GM19397 (cell line): ENCODE measurements at regions not wholly inside any gene's neighbourhood (a gene's known extent, or its start where the extent isn't known, plus 50 kb on each side); places are given as distances from the start of the nearest gene placed in this dataset.

Experiments
- ATAC-seq: cut with Tn5 transposase; IDR thresholded peaks from one replicate; pipeline ENCODE4 v1.9.1; 2021; ENCODE audit warnings: mild to moderate bottlenecking, moderate library complexity; ENCODE audit not compliant: unreplicated experiment

DNA sequence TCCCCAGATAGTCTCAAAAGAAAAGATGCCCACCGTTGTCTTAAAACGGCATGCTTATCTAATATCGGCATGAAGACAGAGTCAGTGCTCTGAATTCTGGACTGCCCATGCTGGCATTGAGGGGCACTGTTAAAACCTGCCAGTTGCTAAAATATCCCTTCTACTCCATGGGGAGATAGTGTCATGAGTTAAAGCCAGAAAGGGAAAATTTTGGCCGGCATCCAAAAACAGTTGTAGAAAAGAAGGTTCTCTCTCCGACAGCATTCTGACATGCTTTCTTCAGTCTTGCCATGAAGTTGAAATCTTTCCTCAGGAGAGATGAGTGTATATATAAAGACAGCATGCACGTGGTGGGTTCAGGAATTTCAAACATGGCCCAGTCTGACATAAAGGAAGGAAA, 401.3 kb upstream of the PIK3C3 start:
- no peak for ATAC-seq

DNA sequence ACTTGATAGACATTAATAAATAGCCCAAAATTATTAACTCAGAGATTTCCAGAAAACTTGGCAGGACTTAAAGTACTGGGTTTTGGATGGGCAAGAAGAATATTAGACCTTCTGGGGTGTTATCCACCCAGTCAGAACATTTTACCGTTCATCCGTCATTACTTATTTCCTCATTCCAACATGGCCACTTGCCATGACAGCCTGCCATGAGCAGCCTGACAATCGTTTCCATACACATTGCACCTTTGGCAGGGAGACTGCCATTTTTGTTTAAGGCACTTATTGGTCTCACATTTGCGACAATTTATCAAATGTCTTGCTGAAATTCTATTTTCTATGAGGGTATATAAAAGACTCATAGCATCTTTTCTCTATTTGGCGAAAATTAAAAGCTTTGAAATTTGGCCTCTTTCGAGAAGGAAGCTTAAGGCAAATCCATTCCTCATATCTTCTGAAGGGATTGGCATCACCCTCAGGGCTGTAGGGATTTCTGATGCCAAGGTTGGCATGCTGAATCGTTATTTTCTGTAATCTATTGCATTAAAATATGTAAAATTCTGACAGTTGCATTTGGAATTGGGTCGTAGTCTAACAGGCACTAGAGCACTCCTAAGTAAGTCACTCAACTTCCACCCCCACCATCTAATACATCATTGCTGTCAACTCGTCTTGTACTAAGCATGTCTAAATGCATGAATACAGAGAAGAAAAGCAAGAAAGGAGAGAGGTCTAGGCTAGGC, 406.3 kb upstream of the PIK3C3 start:
- ATAC-seq = no peak

DNA sequence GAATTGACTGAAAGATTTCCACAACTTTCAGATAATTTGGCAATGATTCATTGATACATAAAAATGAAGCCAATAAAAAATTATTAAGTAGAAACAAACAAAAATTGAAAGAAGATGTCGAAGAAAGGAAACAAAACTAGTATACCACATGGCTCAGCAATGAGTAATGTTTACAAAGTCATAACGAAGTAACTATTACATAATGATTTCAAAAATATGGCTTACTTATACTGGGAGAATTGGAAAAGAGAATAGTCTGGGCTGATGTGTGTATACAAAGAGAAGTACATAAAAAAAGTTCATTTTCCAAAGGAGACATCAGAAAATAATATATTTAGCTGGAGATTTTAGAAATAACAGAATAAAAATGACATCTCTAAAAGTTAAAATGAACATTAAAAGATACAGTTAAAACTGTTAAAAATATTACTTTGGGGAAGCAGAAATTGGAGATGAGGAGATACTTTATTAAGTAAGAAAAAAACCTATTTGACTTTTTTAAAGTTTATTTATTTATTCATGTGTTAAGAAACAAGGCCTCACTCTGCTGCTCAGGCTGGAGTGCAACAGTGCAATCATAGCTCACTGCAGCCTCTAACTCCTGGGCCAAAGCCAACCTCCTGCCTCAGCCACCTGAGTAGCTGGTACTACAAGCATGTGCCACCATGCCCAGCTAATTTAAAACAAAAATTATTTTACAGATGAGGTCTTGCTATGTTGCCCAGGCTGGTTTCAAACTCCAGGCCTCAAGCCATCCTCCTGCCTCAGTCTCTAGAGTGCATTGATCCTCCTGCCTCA, 409.7 kb upstream of the PIK3C3 start:
- ATAC-seq = no peak

DNA sequence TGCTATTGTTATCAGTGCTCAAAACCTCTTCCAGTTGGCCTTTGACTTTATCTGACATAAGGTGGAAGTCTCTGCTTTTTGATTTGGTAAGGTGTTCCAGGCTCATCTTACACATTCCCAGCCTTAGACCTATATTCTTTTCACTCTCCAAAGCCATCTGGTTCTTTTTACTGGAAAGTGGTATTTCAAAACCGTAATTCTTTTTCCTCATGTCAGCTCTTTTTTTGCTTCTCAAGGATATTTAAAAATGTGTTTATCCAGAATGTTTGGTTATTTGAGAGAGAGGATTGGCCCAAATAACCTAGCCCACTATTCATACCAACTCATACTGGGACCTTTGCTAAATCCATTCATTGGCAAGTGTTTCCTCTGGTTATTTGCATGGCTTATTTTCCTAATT, 411.2 kb upstream of the PIK3C3 start:
- ATAC-seq = no peak

GRCh38 chr18:41540237-41540871, 414.7 kb upstream of the PIK3C3 start:
- ATAC-seq = no peak

DNA sequence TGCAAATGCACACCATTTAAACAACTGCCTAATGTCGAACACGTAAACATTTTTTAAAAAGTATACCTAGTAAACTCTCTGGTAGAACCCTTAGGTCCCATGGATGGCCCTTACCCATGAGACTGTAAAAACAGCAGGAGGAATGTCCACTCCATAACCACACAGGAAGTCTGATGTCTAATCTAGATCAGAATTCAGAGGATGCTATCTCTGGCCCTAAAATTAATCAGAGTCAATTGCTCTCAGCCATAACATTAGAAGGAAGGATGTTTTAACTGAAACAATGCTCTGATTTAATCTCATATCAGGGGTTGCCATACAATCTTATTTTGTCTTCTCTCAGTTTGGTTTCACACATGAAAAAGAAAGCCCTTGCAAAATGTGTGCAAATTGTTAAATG, 416.3 kb upstream of the PIK3C3 start:
- no peak for ATAC-seq

- ATAC-seq = no peak
Measured at GRCh38 chr18:41537666-41538065, 417.4 kb upstream of the PIK3C3 start.

DNA sequence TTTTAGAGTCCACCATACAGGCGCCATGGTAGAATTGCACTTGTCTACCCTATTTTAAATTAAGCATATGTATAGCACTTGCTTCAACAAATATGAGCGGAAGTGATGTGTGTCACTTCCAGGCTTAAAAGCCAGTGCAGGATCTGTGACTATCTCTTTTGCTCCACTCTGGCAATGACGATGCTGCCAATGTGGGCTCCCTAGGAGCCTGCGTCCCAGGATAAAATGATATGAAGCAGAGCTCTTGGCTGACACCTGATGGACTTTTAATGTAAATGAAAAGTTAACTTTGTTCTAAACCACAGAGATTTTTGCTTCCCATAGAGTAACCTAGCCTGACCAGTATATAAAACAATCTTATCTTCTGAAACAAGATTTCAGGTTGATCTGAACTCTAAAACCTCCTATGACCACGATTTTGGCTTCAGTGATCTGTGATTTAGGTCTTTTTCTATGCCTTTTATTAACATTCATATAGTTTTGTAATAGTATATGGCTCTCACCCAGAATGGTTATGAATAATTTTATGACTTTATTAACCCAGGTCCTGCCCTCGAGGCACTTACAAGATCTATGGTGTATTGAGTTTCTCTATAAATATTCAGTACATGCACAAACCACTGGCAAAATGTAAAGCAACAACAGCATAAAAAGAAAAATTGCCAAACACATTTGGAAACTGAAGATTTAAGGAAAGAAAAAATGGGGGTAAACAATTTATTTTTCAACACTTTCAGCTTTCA, 422.5 kb upstream of the PIK3C3 start:
- ATAC-seq = no peak

GRCh38 chr18:41530970-41531369, 424.1 kb upstream of the PIK3C3 start:
- no peak for ATAC-seq

DNA sequence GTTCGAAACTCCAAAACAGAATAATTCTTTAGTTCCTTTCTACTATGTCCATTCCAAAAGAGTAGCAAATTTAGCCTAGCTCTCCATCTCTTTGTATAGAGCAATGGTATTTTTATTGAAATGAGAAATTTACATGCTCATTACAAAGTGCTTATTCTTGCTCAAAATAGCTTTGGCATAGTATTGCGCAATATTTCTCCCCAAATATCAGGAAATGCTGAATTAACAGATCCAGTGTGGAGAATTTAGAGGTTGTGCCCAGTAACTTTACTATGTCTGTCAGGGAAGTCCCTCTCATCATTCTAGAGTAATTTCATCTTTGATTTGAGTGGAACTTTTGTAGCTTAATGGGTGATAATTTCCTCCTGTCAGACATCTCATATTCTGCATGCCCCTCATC, 425.9 kb upstream of the PIK3C3 start:
- no peak for ATAC-seq

DNA sequence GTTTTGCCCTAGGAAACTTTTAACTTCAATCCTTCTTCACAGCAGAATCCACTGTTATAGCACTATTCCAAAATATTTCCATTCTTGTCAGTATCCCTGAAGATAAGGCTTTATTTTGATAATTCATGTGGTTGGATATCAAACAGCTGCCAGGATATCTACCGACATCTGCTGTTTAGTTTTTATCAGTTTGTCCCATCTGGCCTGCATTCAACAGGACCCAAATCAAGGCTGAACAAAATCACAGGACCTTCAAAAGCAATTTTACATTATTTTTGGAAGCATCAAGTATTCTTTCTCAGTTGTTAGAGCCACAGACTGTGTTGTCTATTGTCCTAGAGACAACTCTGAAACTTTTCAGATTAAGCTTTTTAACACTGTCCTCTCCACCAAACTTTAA, 429.0 kb upstream of the PIK3C3 start:
- no peak for ATAC-seq

- no peak for ATAC-seq
Measured at GRCh38 chr18:41524674-41525470, 430.2 kb upstream of the PIK3C3 start.

- ATAC-seq = no peak
Measured at GRCh38 chr18:41517142-41517541, 437.9 kb upstream of the PIK3C3 start.

DNA sequence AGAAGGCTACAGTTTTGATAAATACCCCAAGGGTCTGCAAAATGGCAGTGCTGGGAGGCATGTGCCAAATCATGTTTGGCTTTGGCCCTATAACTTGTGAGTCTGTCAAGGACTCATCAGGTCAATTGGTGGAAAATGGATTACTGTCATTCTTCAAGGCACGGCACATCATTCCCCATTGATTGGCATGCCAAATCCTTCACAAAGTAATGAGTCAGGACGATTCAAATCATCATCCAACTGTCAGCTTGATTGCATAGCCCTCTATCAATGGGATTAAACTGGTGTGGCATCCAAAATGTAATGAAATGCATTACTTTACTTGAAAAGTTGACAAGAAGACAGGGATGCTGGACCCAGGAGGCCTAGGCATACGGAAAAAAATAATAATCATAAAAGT, 441.6 kb upstream of the PIK3C3 start:
- no peak for ATAC-seq

DNA sequence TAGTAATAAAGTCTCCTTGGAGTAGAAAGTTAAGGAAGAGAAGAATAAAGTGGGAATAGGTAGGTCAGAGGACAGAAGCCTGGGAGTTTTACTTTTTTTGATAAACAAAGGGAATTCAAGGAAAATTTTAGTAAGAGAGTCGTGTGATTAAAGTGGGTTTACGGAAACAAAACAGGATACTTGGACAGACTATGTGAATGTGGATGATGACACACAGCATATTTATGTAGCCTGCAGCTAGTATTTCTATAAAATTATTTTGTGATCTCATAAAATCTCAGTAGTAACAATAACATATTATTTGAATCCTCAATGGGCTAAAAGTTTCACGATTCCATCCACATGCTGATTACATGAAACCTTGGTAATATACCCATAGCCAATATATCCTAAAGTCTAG, 450.7 kb upstream of the PIK3C3 start:
- ATAC-seq = no peak

DNA sequence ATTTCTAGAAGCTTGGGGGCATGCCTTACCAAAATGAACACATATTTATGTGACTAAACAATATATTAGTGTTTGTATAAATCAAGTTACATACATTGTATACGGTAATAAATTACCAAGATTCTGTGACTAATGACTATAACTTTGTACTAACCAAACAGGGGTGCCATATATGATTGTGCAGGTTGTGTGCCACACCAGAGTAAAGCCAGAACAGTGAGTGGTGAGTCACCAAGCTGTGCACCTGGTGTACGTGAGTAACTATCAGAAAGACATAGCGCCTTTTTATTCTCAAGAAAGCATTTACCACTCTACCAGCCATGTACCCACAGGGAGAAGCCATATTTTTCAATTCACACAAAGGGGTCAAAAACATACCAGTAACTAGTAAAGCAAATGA, 453.2 kb upstream of the PIK3C3 start:
- no peak for ATAC-seq

DNA sequence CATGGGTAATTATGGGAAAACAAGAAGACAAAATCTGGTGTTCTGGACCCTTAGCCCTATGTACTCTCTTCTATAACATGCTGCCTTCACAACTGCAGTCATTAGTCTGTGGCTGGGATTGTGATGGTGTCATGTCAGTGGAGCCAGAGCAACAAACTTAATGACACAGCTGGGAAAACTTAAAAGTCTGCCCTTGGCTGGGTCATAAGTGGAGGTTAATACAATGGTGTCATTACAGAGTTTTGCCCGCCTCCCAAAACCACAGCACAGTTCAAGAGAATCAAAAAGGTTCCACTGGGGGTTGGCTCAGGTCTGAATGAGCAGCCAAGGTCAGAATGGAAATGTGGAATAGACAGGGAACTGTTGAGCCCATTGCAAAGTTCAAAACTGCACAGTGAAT, 455.7 kb upstream of the PIK3C3 start:
- no peak for ATAC-seq

DNA sequence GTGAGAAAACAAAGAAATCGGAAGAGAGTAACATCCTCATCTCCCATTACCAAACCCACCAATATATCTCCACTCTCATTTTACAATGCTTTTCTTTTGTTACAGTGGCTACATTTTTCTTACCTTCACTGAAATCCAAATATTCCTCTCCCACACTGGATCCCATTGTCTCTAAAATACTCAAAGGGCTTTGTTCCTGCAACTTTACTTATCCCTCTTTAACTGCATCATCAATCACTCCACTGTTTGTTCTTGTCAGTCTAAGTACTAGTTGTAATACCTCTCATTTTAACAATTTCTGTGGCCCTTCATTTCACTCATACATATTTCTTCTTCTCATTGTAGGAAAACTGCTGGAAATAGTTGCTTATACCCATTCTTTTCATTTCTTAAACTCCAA, 464.2 kb upstream of the PIK3C3 start:
- no peak for ATAC-seq

DNA sequence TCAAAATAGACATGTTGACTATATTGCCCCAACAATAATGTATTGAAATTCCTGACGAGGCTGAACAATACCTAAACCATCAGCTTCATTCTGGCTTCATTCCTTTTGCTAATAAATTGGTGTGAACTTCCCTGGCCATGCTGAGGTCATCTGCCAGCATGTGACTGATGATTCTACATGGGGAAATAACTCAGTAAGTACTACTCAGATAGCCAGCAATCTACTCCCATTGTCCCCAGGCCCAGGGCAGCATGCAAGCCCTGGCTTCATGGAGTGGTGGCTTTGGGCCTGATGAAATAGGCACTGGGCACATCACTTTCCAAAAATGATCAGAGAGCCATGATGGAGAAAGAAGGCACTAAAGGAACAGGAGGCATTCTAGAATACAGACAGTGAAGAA, 468.5 kb upstream of the PIK3C3 start:
- no peak for ATAC-seq

DNA sequence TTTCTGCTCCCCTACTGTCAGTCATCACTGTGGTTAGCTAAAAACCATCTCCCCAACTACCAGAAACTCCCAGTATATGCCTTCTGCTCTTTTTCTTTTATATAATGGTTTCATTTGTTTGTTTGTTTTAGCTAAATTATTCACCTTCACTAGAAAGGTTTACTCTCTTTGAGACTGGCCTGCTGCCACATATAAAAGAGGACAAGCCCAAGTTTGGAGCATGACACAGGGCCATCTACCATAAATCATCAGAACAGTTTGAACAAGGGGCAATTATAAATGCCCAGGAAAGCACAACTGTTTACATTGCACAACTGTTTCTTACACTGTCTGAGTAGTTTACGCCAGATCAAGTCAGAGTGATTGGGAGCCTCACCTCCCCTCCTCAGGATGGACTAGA, 471.0 kb upstream of the PIK3C3 start:
- ATAC-seq = no peak

DNA sequence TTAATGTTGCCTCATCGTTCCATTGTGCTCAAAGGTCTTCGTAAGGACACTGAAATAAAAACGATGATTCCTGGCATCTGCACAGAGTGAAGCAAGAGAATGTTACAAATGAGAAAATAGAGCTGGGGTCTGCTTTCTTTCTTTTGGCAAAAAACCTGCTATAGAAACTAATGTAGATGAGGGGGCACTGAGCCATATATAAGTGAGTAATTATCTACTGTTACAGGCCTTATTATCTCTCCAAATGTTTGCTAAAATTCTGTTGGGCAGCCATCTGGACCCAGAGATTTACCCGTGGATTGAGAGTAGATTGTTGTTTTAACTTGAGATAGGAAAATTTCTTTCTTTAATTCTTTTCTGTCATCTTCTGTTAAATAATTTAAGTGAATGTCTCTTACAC, 472.5 kb upstream of the PIK3C3 start:
- no peak for ATAC-seq
